ENCODE measurements at regions not wholly inside any gene's neighbourhood (a gene's known extent, or its start where the extent isn't known, plus 50 kb on each side); places are given as distances from the start of the nearest gene placed in this dataset.
"Not testable (repeated sequence)": the region's sequence is repeated elsewhere in the genome, so short reads cannot be mapped to it uniquely, and the experiment has no call there.

DNA sequence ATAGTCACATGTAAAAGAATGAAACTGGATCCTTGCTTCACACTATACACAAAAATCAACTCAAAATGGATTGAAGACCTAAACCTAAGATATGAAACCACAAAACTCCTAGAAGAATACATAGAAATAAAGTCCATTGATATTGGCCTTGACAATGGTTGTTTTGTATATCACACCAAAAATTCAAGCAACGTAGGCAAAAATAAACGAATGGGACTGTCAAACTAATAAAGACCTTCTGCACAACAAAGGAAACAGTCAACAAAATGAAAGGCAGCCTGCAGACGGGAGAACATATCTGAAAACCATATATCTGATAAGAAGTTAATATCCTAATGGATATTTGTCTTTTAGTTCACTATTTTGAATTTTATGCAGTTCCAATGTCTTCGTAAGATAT, 292.3 kb upstream of the CNTN5 start:
- no peak for DNase-seq
- Histone ChIP-seq H3K4me3 (no peak overlapping the region), H3K27me3 (no peaks in the 10 kb centered on the region), H3K9me3 (no peaks in the 10 kb centered on the region), H3K4me1 (no peaks in the 10 kb centered on the region), H3K27ac (no peak overlapping the region), H3K36me3 (no peaks in the 10 kb centered on the region)
- TF ChIP-seq, protein P1, sequence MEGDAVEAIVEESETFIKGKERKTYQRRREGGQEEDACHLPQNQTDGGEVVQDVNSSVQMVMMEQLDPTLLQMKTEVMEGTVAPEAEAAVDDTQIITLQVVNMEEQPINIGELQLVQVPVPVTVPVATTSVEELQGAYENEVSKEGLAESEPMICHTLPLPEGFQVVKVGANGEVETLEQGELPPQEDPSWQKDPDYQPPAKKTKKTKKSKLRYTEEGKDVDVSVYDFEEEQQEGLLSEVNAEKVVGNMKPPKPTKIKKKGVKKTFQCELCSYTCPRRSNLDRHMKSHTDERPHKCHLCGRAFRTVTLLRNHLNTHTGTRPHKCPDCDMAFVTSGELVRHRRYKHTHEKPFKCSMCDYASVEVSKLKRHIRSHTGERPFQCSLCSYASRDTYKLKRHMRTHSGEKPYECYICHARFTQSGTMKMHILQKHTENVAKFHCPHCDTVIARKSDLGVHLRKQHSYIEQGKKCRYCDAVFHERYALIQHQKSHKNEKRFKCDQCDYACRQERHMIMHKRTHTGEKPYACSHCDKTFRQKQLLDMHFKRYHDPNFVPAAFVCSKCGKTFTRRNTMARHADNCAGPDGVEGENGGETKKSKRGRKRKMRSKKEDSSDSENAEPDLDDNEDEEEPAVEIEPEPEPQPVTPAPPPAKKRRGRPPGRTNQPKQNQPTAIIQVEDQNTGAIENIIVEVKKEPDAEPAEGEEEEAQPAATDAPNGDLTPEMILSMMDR (IDR thresholded peaks at IDR 0.05) = no peak
- intact Hi-C loops (cut with DNase I; ENCODE audit: low total_unique reads) = no loop called here

DNA sequence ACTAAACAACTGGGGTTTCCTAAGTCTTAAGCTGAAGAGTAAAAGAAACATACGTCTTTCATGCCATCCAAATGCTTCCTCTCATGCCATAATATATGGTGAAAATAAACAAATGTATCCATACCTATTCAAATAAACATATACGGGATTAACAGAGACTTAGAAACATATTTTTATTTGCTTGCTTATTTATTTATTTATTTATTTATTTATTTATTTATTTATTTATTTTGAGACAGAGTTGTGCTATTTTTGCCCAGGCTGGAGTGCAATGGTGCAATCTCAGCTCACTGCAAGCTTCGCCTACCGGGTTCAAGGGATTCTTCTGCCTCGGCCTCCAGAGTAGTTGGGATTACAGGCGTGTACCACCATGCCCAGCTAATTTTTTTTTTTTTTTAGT, 291.6 kb upstream of the CNTN5 start:
- Histone ChIP-seq H3K27me3 (no peaks in the 10 kb centered on the region), H3K4me1 (no peaks in the 10 kb centered on the region), H3K9me3 (no peaks in the 10 kb centered on the region), H3K4me3 (no peak overlapping the region), H3K36me3 (no peaks in the 10 kb centered on the region), H3K27ac (no peak overlapping the region)
- DNase-seq = no peak
- TF ChIP-seq, protein P1 (IDR thresholded peaks at IDR 0.05) = no peak
- intact Hi-C loops (cut with DNase I; ENCODE audit: low total_unique reads) = no loop called here

DNA sequence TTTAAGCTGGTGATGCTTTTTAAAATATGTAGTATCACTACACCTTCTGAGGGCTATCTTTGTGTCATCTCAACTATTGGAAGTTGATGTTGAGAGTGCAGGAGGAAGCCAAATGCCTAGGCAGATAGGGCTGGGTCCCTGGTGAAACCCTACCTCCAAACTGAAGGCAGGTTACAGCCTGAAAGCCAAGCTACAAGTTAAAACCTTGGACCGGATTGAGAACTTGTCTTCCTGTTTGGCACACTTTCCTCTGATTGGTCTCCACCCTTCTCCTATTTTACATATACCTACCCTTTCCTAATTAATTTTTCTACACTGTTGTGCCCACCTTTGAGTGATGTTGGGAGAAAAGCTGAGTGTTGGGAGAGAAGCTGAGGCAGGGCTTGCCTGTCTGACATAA, 287.8 kb upstream of the CNTN5 start:
- no peak overlapping the region for H3K4me3 ChIP-seq

DNA sequence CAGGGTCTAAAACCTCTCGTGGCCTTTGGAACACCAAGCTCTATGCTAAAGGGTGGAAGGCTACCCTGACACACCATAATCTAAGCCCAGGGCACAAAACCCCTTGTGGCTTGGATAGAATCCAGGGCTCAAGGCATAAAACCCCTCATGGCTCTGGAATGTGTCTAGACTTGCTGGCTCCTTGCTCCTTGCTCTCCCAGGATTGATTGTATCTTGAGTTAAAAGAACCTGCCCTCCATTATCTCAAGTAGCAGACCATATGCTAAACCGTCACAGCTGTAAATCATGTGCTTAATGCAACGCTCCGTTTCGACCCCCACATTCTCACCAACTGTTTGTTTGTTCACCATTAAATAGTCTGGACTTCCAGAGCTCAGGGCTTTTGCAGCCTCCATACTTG, 287.4 kb upstream of the CNTN5 start:
- intact Hi-C loops (cut with DNase I; ENCODE audit: low total_unique reads); H3K27ac ChIP-seq; H3K36me3 ChIP-seq; H3K4me3 ChIP-seq; H3K9me3 ChIP-seq; H3K4me1 ChIP-seq; H3K27me3 ChIP-seq; DNase-seq: not testable (repeated sequence)

More for the DNA sequence above, 287.8 kb upstream of the CNTN5 start:
- intact Hi-C loops (cut with DNase I; ENCODE audit: low total_unique reads) = no loop called here
- no peak overlapping the region for H3K27ac ChIP-seq
- no peak for DNase-seq
- TF ChIP-seq, protein P1 (IDR thresholded peaks at IDR 0.05) = no peak
- no peaks in the 10 kb centered on the region for H3K4me1 ChIP-seq
- no peaks in the 10 kb centered on the region for H3K9me3 ChIP-seq
- H3K27me3 ChIP-seq = no peaks in the 10 kb centered on the region
- no peaks in the 10 kb centered on the region for H3K36me3 ChIP-seq

DNA sequence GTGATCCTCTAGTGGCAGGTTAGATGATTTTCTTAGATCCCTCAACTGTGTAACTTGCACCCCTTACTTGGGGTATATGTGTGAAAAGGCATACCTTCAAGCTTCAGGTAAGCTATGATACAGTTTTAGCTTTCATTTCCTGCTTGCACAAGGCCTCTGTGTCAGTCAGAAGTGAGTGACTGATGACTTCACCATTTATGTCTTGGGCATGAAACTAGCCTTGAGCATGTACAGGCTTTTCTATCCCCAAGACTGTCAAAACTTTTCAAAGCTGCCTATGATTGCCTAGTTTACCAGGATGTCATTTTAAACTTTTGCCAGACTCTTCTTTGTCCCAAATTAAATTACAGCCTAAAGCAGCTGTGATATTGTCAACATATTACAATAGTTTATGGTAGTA, 286.1 kb upstream of the CNTN5 start:
- TF ChIP-seq, protein P1 (IDR thresholded peaks at IDR 0.05) = no peak
- H3K9me3 ChIP-seq = no peaks in the 10 kb centered on the region
- DNase-seq = no peak
- H3K36me3 ChIP-seq = no peaks in the 10 kb centered on the region
- no peak overlapping the region for H3K4me3 ChIP-seq
- H3K27ac ChIP-seq = no peak overlapping the region
- intact Hi-C loops (cut with DNase I; ENCODE audit: low total_unique reads) = no loop called here
- H3K27me3 ChIP-seq = no peaks in the 10 kb centered on the region
- H3K4me1 ChIP-seq = no peaks in the 10 kb centered on the region

DNA sequence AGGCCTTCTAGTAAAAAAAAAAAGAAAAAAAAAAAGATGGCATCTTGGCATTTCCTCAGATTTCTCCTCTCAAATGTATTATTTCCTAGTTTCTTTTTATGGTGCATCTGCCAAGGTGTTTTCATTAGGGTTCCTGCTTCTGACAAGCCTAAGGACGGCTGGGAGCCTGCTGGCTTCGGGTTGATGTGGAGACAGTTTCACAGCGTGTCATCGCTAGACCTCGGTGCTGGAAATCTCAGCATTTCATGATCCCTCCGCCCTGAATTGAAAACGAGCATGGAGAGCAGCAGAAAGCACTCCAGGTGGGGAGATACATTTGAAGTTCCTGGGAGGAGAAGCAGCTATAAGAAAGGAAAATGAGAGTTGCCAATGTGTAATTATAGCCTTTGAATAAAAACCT, 283.9 kb upstream of the CNTN5 start:
- H3K27ac ChIP-seq = no peak overlapping the region
- no peaks in the 10 kb centered on the region for H3K36me3 ChIP-seq
- H3K4me1 ChIP-seq = no peaks in the 10 kb centered on the region
- no peak for DNase-seq
- no peaks in the 10 kb centered on the region for H3K9me3 ChIP-seq
- TF ChIP-seq, protein P1 (IDR thresholded peaks at IDR 0.05) = no peak
- intact Hi-C loops (cut with DNase I; ENCODE audit: low total_unique reads) = no loop called here
- no peak overlapping the region for H3K4me3 ChIP-seq
- H3K27me3 ChIP-seq = no peaks in the 10 kb centered on the region

Measured in tibial artery (tissue), 4 donors.